ENCODE measurements at regions not wholly inside any gene's neighbourhood (a gene's known extent, or its start where the extent isn't known, plus 50 kb on each side); places are given as distances from the start of the nearest gene placed in this dataset.

DNA sequence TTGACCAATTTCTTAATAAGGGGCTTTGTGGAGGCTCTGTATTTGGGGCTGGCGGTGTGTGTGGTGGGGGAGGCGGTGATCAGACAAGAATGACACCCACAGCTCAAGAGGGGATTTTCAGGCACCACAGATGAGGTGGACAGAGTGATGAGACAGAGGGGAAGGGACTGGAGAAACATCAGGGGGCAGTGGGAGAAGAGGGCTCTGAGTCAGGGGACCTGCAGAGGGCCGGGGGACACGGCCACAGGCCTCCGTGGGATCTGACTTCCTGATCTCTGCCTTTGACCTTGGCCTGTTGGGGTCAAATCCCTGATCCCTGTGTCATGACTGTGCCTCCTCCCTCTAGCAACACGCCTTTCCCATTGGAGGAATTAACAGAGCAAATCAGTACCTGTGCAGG is 197.7 kb downstream of the C9orf50 start:
- TF ChIP-seq YY1 (IDR thresholded peaks at IDR 0.05; ENCODE audit: extremely low read depth, insufficient replicate concordance, low read depth, low read length) = no peak
- TF ChIP-seq, protein P1, sequence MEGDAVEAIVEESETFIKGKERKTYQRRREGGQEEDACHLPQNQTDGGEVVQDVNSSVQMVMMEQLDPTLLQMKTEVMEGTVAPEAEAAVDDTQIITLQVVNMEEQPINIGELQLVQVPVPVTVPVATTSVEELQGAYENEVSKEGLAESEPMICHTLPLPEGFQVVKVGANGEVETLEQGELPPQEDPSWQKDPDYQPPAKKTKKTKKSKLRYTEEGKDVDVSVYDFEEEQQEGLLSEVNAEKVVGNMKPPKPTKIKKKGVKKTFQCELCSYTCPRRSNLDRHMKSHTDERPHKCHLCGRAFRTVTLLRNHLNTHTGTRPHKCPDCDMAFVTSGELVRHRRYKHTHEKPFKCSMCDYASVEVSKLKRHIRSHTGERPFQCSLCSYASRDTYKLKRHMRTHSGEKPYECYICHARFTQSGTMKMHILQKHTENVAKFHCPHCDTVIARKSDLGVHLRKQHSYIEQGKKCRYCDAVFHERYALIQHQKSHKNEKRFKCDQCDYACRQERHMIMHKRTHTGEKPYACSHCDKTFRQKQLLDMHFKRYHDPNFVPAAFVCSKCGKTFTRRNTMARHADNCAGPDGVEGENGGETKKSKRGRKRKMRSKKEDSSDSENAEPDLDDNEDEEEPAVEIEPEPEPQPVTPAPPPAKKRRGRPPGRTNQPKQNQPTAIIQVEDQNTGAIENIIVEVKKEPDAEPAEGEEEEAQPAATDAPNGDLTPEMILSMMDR (IDR thresholded peaks at IDR 0.05 in 2 of 3, conservative IDR thresholded peaks at IDR 0.05 in 1 of 3; ENCODE audit: borderline replicate concordance in 1 of 3, insufficient read depth in 1 of 3, low read depth in 2 of 3, low read length in 2 of 3) = no peak
- no peak for TF ChIP-seq CEBPB (IDR thresholded peaks at IDR 0.05; ENCODE audit: low read depth)
- no peak for TF ChIP-seq POLR2A (IDR thresholded peaks at IDR 0.05; ENCODE audit: borderline replicate concordance, extremely low read depth, insufficient read depth, insufficient read length)
- TF ChIP-seq, protein P2, sequence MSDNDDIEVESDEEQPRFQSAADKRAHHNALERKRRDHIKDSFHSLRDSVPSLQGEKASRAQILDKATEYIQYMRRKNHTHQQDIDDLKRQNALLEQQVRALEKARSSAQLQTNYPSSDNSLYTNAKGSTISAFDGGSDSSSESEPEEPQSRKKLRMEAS (IDR thresholded peaks at IDR 0.05) = no peak
